Globus pallidus (tissue), 1 donor: ENCODE measurements at regions not wholly inside any gene's neighbourhood (a gene's known extent, or its start where the extent isn't known, plus 50 kb on each side); places are given as distances from the start of the nearest gene placed in this dataset.
A peak's percentile ranks its signal among the peaks of the same experiment; 100 is the strongest.
"Not testable (repeated sequence)": the region's sequence is repeated elsewhere in the genome, so short reads cannot be mapped to it uniquely, and the experiment has no call there.

ENCODE experiments used
- DNase-seq: peaks from one replicate; pipeline ENCODE4 v3.0.0-alpha.2; 2015; ENCODE audit warnings: low spot score

GRCh38 chr5:164206196-164206595, 700.8 kb downstream of the MAT2B start:
- DNase-seq, result no peak

- DNase-seq, result no peak
These were observed 702.2 kb downstream of the MAT2B start for GRCh38 chr5:164207646-164208045.

- no peak for DNase-seq
These were observed 705.1 kb downstream of the MAT2B start for GRCh38 chr5:164210491-164210890.

GRCh38 chr5:164214698-164215097, 709.3 kb downstream of the MAT2B start:
- no peak for DNase-seq

- no peak for DNase-seq
These were observed 712.0 kb downstream of the MAT2B start for GRCh38 chr5:164217464-164217863.

GRCh38 chr5:164220522-164220921, 715.1 kb downstream of the MAT2B start:
- no peak for DNase-seq

- no peak for DNase-seq
These were observed 718.8 kb downstream of the MAT2B start for GRCh38 chr5:164224236-164224635.

GRCh38 chr5:164224772-164225171, 719.4 kb downstream of the MAT2B start:
- no peak for DNase-seq

GRCh38 chr5:164230341-164230740, 724.9 kb downstream of the MAT2B start:
- DNase-seq, result no peak

GRCh38 chr5:164233791-164234190, 728.4 kb downstream of the MAT2B start:
- no peak for DNase-seq

GRCh38 chr5:164234321-164234720, 728.9 kb downstream of the MAT2B start:
- DNase-seq, result no peak

- DNase-seq, result no peak
These were observed 730.0 kb downstream of the MAT2B start for GRCh38 chr5:164235300-164235891.

GRCh38 chr5:164237486-164237885, 732.1 kb downstream of the MAT2B start:
- DNase-seq, result no peak

- not testable (repeated sequence) for DNase-seq
These were observed 746.4 kb downstream of the MAT2B start for GRCh38 chr5:164251781-164252180.

- DNase-seq, result no peak
These were observed 748.3 kb downstream of the MAT2B start for GRCh38 chr5:164253764-164254163.

GRCh38 chr5:164255598-164256213, 750.3 kb downstream of the MAT2B start:
- no peak for DNase-seq

- no peak for DNase-seq
These were observed 750.9 kb downstream of the MAT2B start for GRCh38 chr5:164256351-164256750.

GRCh38 chr5:164256954-164257353, 751.5 kb downstream of the MAT2B start:
- DNase-seq, result no peak

GRCh38 chr5:164265566-164265965, 760.1 kb downstream of the MAT2B start:
- no peak for DNase-seq

- DNase-seq, result no peak
These were observed 761.2 kb downstream of the MAT2B start for GRCh38 chr5:164266571-164266970.

- DNase-seq, result no peak
These were observed 772.3 kb downstream of the MAT2B start for GRCh38 chr5:164277720-164278119.

GRCh38 chr5:164289526-164289925, 784.1 kb downstream of the MAT2B start:
- no peak for DNase-seq

GRCh38 chr5:164296603-164297080, 791.2 kb downstream of the MAT2B start:
- DNase-seq, result peak; percentile 1

GRCh38 chr5:164298165-164298564, 792.7 kb downstream of the MAT2B start:
- no peak for DNase-seq
